K562 (cell line): ENCODE measurements at regions not wholly inside any gene's neighbourhood (a gene's known extent, or its start where the extent isn't known, plus 50 kb on each side); places are given as distances from the start of the nearest gene placed in this dataset.

Experiments used
- CREM ChIP-seq: IDR thresholded peaks from 2 replicates; pipeline ENCODE4 v1.6.1; 2014; ENCODE audit warnings: antibody characterized with exemption, low read depth
- EGR1 ChIP-seq: fragments of 450-650 bp; conservative IDR thresholded peaks from 2 replicates; pipeline ENCODE4 v1.6.1; 2017; ENCODE audit warnings: mild to moderate bottlenecking
- RAD21 ChIP-seq, 2 experiments: fragments of 250-450 bp in 1 of 2; fragments of 450-650 bp in 1 of 2; sonication (Bioruptor Pico) in 1 of 2; formaldehyde crosslinking in 1 of 2; IDR thresholded peaks in 1 of 2; conservative IDR thresholded peaks in 1 of 2; 2 replicates each; pipeline versions ENCODE4 v1.4.0 to v1.8.0; 2020 to 2022; ENCODE audit warnings: mild to moderate bottlenecking in 2 of 2, moderate library complexity in 1 of 2
- TF ChIP-seq, protein P1 (sequence below), 2 experiments: fragments of 450-650 bp; IDR thresholded peaks; 2 replicates each; pipeline ENCODE4 v1.6.1; 2016; ENCODE audit warnings: mild to moderate bottlenecking in 2 of 2, borderline replicate concordance in 1 of 2, low read depth in 1 of 2, moderate library complexity in 1 of 2
- TF ChIP-seq, protein P2 (sequence below), 3 experiments: IDR thresholded peaks in 2 of 3; conservative IDR thresholded peaks in 1 of 3; 2 replicates each; pipeline ENCODE4 v1.5.1; 2011 to 2012; ENCODE audit warnings: low read length in 3 of 3, mild to moderate bottlenecking in 3 of 3, control low read depth in 2 of 3, improper control_type of control experiment in 1 of 3, inconsistent platforms in 1 of 3, low read depth in 1 of 3, mixed read lengths in 1 of 3, moderate library complexity in 1 of 3; ENCODE audit not compliant: insufficient read depth in 2 of 3
- TF ChIP-seq, protein P3 (sequence below): fragments of 250-450 bp; sonication (Bioruptor Pico); IDR thresholded peaks from 2 replicates; pipeline ENCODE4 v1.6.1; 2021; ENCODE audit warnings: mild to moderate bottlenecking
- TF ChIP-seq, protein P4 (sequence below): sonication (generic); IDR thresholded peaks from 2 replicates; pipeline ENCODE4 v1.6.1; 2016

DNA sequence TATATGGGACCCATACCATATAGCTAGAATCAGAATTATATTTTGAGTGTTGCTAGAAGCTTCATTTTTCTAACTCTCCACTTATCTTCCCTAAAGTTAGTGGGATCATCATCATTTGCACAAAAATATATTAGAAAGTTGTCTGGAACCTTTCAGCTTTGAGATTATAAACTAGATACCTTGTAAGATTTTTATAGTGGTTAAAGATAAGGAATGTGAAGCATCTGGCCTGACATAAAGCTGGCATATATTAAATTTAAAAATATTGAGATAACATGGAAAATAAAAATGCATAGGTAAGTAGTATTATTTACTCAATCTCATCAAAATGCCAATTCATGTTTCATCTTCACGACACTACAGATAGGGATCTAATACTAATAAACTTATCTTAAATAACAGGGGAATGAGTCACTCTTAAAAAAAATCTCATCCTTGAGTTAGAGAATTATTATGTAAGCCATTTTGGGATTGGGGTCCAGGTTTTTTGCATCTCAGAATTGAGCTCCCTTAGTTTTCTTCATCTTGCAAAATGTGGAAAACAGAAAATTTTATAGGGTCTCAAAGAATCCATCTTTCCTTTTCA is 318.5 kb downstream of the KCNC2 start:
- TF ChIP-seq, protein P1, sequence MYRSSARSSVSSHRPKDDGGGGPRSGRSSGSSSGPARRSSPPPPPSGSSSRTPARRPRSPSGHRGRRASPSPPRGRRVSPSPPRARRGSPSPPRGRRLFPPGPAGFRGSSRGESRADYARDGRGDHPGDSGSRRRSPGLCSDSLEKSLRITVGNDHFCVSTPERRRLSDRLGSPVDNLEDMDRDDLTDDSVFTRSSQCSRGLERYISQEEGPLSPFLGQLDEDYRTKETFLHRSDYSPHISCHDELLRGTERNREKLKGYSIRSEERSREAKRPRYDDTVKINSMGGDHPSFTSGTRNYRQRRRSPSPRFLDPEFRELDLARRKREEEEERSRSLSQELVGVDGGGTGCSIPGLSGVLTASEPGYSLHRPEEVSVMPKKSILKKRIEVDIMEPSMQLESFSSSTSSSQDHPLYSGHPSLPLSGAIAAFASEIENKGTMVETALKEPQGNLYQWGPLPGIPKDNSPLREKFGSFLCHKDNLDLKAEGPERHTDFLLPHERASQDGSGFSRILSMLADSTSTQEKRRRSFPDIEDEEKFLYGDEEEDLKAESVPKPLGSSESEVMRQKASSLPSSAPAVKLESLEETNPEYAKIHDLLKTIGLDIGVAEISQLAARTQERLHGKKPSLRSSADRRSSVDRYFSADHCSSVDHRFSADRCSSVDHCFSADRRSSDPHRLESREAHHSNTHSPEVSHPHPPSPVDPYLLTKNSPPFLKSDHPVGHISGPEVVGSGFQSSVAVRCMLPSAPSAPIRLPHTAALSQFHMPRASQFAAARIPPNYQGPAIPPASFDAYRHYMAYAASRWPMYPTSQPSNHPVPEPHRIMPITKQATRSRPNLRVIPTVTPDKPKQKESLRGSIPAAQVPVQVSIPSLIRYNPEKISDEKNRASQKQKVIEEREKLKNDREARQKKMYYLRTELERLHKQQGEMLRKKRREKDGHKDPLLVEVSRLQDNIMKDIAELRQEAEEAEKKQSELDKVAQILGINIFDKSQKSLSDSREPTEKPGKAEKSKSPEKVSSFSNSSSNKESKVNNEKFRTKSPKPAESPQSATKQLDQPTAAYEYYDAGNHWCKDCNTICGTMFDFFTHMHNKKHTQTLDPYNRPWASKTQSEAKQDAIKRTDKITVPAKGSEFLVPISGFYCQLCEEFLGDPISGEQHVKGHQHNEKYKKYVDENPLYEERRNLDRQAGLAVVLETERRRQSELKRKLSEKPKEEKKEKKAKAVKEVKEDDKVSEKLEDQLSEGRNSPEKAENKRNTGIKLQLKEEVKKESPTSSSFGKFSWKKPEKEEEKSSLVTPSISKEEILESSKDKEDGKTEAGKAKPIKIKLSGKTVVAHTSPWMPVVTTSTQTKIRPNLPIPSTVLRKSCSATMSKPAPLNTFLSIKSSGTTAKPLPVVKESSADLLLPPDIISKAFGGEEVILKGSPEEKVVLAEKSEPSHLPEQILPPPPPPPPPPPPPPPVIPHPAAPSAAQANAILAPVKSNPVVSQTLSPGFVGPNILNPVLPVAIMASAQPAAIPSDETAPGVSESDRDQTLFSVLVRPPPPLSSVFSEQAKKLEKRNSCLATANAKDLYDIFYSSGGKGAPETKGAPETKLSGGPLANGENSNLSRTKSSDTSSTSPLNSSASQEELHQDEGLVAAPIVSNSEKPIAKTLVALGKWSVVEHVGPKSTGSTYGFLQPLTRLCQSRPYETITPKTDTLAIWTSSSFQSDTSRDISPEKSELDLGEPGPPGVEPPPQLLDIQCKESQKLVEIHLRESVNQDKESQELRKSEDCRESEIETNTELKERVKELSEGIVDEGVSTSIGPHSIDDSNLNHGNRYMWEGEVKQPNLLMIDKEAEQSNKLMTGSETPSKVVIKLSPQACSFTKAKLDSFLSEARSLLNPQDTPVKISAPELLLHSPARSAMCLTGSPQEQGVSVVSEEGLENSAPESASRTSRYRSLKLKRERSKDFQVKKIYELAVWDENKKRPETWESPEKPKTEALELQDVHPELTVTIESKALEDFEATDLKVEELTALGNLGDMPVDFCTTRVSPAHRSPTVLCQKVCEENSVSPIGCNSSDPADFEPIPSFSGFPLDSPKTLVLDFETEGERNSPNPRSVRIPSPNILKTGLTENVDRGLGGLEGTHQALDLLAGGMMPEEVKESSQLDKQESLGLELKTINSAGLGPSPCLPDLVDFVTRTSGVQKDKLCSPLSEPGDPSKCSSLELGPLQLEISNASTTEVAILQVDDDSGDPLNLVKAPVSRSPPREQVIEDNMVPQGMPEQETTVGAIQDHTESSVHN (IDR thresholded peaks at IDR 0.05; ENCODE audit: borderline replicate concordance in 1 of 2, low read depth in 1 of 2) = no peak
- TF ChIP-seq RAD21 (CRISPR knock-in tag; conservative IDR thresholded peaks at IDR 0.05 in 1 of 2, IDR thresholded peaks at IDR 0.05 in 1 of 2) = no peak
- TF ChIP-seq, protein P2, sequence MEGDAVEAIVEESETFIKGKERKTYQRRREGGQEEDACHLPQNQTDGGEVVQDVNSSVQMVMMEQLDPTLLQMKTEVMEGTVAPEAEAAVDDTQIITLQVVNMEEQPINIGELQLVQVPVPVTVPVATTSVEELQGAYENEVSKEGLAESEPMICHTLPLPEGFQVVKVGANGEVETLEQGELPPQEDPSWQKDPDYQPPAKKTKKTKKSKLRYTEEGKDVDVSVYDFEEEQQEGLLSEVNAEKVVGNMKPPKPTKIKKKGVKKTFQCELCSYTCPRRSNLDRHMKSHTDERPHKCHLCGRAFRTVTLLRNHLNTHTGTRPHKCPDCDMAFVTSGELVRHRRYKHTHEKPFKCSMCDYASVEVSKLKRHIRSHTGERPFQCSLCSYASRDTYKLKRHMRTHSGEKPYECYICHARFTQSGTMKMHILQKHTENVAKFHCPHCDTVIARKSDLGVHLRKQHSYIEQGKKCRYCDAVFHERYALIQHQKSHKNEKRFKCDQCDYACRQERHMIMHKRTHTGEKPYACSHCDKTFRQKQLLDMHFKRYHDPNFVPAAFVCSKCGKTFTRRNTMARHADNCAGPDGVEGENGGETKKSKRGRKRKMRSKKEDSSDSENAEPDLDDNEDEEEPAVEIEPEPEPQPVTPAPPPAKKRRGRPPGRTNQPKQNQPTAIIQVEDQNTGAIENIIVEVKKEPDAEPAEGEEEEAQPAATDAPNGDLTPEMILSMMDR (IDR thresholded peaks at IDR 0.05 in 2 of 3, conservative IDR thresholded peaks at IDR 0.05 in 1 of 3; ENCODE audit: insufficient read depth in 2 of 3, low read depth in 1 of 3, low read length in 3 of 3) = no peak
- TF ChIP-seq, protein P3, sequence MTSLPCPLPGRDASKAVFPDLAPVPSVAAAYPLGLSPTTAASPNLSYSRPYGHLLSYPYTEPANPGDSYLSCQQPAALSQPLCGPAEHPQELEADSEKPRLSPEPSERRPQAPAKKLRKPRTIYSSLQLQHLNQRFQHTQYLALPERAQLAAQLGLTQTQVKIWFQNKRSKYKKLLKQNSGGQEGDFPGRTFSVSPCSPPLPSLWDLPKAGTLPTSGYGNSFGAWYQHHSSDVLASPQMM (CRISPR knock-in tag) = no peak
- TF ChIP-seq, protein P4, sequence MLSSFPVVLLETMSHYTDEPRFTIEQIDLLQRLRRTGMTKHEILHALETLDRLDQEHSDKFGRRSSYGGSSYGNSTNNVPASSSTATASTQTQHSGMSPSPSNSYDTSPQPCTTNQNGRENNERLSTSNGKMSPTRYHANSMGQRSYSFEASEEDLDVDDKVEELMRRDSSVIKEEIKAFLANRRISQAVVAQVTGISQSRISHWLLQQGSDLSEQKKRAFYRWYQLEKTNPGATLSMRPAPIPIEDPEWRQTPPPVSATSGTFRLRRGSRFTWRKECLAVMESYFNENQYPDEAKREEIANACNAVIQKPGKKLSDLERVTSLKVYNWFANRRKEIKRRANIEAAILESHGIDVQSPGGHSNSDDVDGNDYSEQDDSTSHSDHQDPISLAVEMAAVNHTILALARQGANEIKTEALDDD = no peak
- no peak for TF ChIP-seq EGR1
- TF ChIP-seq CREM = no peak
